Fibroblast of lung (primary cell): ENCODE measurements at regions not wholly inside any gene's neighbourhood (a gene's known extent, or its start where the extent isn't known, plus 50 kb on each side); places are given as distances from the start of the nearest gene placed in this dataset.
A peak's percentile ranks its signal among the peaks of the same experiment; 100 is the strongest.

Source experiments
- DNase-seq, 2 donors: peaks; one replicate each; pipeline versions ENCODE4 v3.0.0 to v3.0.0-alpha.2; 2010; ENCODE audit warnings: low read depth in 2 of 2
- H2AFZ ChIP-seq: 2 replicates; pipeline ENCODE4 v1.5.1; 2012; ENCODE audit warnings: low read length, control low read depth, inconsistent platforms
- H3K27ac ChIP-seq: 2 replicates; pipeline ENCODE4 v1.5.1; 2011; ENCODE audit warnings: low read length, control low read depth; ENCODE audit not compliant: insufficient read depth
- H3K27me3 ChIP-seq: 2 replicates; pipeline ENCODE4 v1.5.1; 2011; ENCODE audit warnings: mild to moderate bottlenecking, low read length; ENCODE audit not compliant: control insufficient read depth, insufficient read depth
- H3K36me3 ChIP-seq: 2 replicates; pipeline ENCODE4 v1.5.1; 2011; ENCODE audit warnings: low read length; ENCODE audit not compliant: control insufficient read depth, insufficient read depth
- H3K4me1 ChIP-seq: 2 replicates; pipeline ENCODE4 v1.5.1; 2011; ENCODE audit warnings: low read length; ENCODE audit not compliant: control insufficient read depth, insufficient read depth; ENCODE audit errors: extremely low read depth
- H3K4me2 ChIP-seq: 2 replicates; pipeline ENCODE4 v1.5.1; 2011; ENCODE audit warnings: low read length, control low read depth; ENCODE audit not compliant: insufficient read depth; ENCODE audit errors: extremely low read depth
- H3K4me3 ChIP-seq, 4 experiments: fragments of 200-600 bp in 1 of 4; sonication (generic) in 1 of 4; replicated peaks in 1 of 4; 2 replicates each; pipeline ENCODE4 v1.5.1; 2011 to 2016; ENCODE audit warnings: low read length in 4 of 4, low read depth in 3 of 4, mild to moderate bottlenecking in 3 of 4, control low read depth in 2 of 4, inconsistent platforms in 1 of 4, mixed read lengths in 1 of 4; ENCODE audit not compliant: insufficient read depth in 1 of 4; ENCODE audit errors: control extremely low read depth in 1 of 4
- H3K79me2 ChIP-seq: 2 replicates; pipeline ENCODE4 v1.5.1; 2012; ENCODE audit warnings: mild to moderate bottlenecking, low read length, inconsistent platforms; ENCODE audit not compliant: control insufficient read depth, insufficient read depth
- H3K9ac ChIP-seq: 2 replicates; pipeline ENCODE4 v1.5.1; 2011; ENCODE audit warnings: mild to moderate bottlenecking, low read length, control low read depth; ENCODE audit not compliant: insufficient read depth
- H3K9me3 ChIP-seq: 2 replicates; pipeline ENCODE4 v1.5.1; 2012; ENCODE audit warnings: low read depth, low read length; ENCODE audit not compliant: control insufficient read depth, insufficient read depth
- H4K20me1 ChIP-seq: 2 replicates; pipeline ENCODE4 v1.5.1; 2011; ENCODE audit warnings: low read length; ENCODE audit not compliant: control insufficient read depth, insufficient read depth; ENCODE audit errors: extremely low read depth
- CTCF ChIP-seq, 2 donors: IDR thresholded peaks in 1 of 2; conservative IDR thresholded peaks in 1 of 2; 1 replicate in 1 of 2; 2 replicates in 1 of 2; pipeline ENCODE4 v1.5.1; 2011 to 2012; ENCODE audit warnings: low read length in 2 of 2, control low read depth in 1 of 2, inconsistent platforms in 1 of 2, low read depth in 1 of 2, mild to moderate bottlenecking in 1 of 2
- EZH2 ChIP-seq: IDR thresholded peaks from 2 replicates; pipeline ENCODE4 v1.5.1; 2012; ENCODE audit warnings: low read length, control low read depth, mild to moderate bottlenecking; ENCODE audit errors: missing control alignments

- H3K4me2 ChIP-seq = no peak overlapping the region
- H3K4me1 ChIP-seq = peaks cover 16% of the 10 kb centered on the region
- H3K36me3 ChIP-seq = no peaks in the 10 kb centered on the region
- no peak overlapping the region for H3K4me3 ChIP-seq
- H3K9ac ChIP-seq = no peak overlapping the region
- no peaks in the 10 kb centered on the region for H3K27me3 ChIP-seq
- no peaks in the 10 kb centered on the region for H4K20me1 ChIP-seq
- TF ChIP-seq EZH2 = no peak
- no peak for TF ChIP-seq CTCF (conservative IDR thresholded peaks at IDR 0.05 in 1 of 2, IDR thresholded peaks at IDR 0.05 in 1 of 2; ENCODE audit: low read depth in 1 of 2, low read length in 2 of 2)
- no peak overlapping the region for H3K27ac ChIP-seq
- no peak overlapping the region for H2AFZ ChIP-seq
- H3K79me2 ChIP-seq = no peaks in the 10 kb centered on the region
- no peaks in the 10 kb centered on the region for H3K9me3 ChIP-seq
- DNase-seq = no peak
Observed at GRCh38 chr3:177778633-177779032, 581.4 kb upstream of the TBL1XR1 start.

GRCh38 chr3:177781686-177782161 is 584.4 kb upstream of the TBL1XR1 start:
- Histone ChIP-seq H3K9me3 (no peaks in the 10 kb centered on the region), H3K79me2 (no peaks in the 10 kb centered on the region), H4K20me1 (no peaks in the 10 kb centered on the region), H3K4me3 (no peak overlapping the region), H3K4me1 (peaks cover 12% of the 10 kb centered on the region), H2AFZ (no peak overlapping the region), H3K36me3 (no peaks in the 10 kb centered on the region), H3K27me3 (no peaks in the 10 kb centered on the region), H3K4me2 (no peak overlapping the region), H3K9ac (no peak overlapping the region), H3K27ac (peak overlapping the region; percentile 75)
- no peak for TF ChIP-seq EZH2
- peak; percentile 58 to 92 for DNase-seq

GRCh38 chr3:177783338-177783737 is 586.1 kb upstream of the TBL1XR1 start:
- Histone ChIP-seq H3K27ac (no peak overlapping the region), H4K20me1 (no peaks in the 10 kb centered on the region), H3K9me3 (no peaks in the 10 kb centered on the region), H3K4me2 (no peak overlapping the region), H2AFZ (no peak overlapping the region), H3K27me3 (no peaks in the 10 kb centered on the region), H3K9ac (no peak overlapping the region), H3K36me3 (no peaks in the 10 kb centered on the region), H3K4me3 (no peak overlapping the region), H3K4me1 (peaks cover 11% of the 10 kb centered on the region), H3K79me2 (no peaks in the 10 kb centered on the region)
- TF ChIP-seq EZH2 = no peak
- no peak for TF ChIP-seq CTCF (conservative IDR thresholded peaks at IDR 0.05 in 1 of 2, IDR thresholded peaks at IDR 0.05 in 1 of 2; ENCODE audit: low read depth in 1 of 2, low read length in 2 of 2)
- DNase-seq = no peak
